K562 (cell line): ENCODE measurements at regions not wholly inside any gene's neighbourhood (a gene's known extent, or its start where the extent isn't known, plus 50 kb on each side); places are given as distances from the start of the nearest gene placed in this dataset.

Source experiments
- ATAC-seq: fragments of 200-7000 bp; cut with Tn5 transposase; 3 replicates; pipeline ENCODE4 v1.9.1; 2020; ENCODE audit warnings: moderate library complexity
- BruUV-seq: library from RNA; stranded (reverse); fragments of 400-500 nt; replicated peaks from 2 replicates; lab custom pipeline; 2021; lab: Mats Ljungman, UMichigan
- CTCF ChIA-PET: fragments of 300-600 bp; formaldehyde crosslinking; extraction: SDS; loops from one replicate; lab custom pipeline; 2021; ENCODE audit warnings: low intra/inter-chr PET ratio; lab: Yijun Ruan, JAX
- POLR2A ChIA-PET: fragments of 300-600, 350-650 bp; sonication (Branson Sonifier 250); formaldehyde crosslinking; extraction: SDS; loops from one replicate; lab custom pipeline; 2021; ENCODE audit warnings: antibody characterized with exemption, inconsistent platforms; lab: Yijun Ruan, JAX
- DNase-seq, 4 experiments: peaks; one replicate each; pipeline versions ENCODE4 v3.0.0 to v3.0.0-alpha.2; 2011 to 2018; ENCODE audit warnings: low spot score in 3 of 4, mixed read lengths in 3 of 4; ENCODE audit errors: extremely low read depth in 1 of 4
- FAIRE-seq: peaks from 2 replicates; lab custom pipeline; 2011; peaks lifted over from hg19 to GRCh38; lab: Jason Lieb, UNC
- H2AFZ ChIP-seq: 2 replicates; pipeline ENCODE4 v1.6.0; 2011; ENCODE audit warnings: low read depth, low read length, control low read depth, inconsistent platforms
- H3K27ac ChIP-seq: fragments of 200-600 bp; 3 replicates; pipeline ENCODE4 v1.8.0; 2011; ENCODE audit warnings: low read depth, mild to moderate bottlenecking, control low read depth, inconsistent platforms, low read length, moderate library complexity, mixed read lengths; ENCODE audit errors: extremely low read depth
- H3K27me3 ChIP-seq, 2 experiments: fragments of 300-600 bp in 1 of 2; 2 replicates in 1 of 2; 3 replicates in 1 of 2; pipeline versions ENCODE4 v1.6.0 to v1.8.0; 2011; ENCODE audit warnings: inconsistent platforms in 2 of 2, low read length in 2 of 2, mild to moderate bottlenecking in 1 of 2, mixed read lengths in 1 of 2, moderate library complexity in 1 of 2; ENCODE audit not compliant: control insufficient read depth in 2 of 2, insufficient read depth in 2 of 2
- H3K36me3 ChIP-seq: fragments of 300-600 bp; 3 replicates; pipeline ENCODE4 v1.8.0; 2011; ENCODE audit warnings: mild to moderate bottlenecking, low read length, inconsistent platforms; ENCODE audit not compliant: control insufficient read depth, insufficient read depth
- H3K4me1 ChIP-seq, 2 experiments: fragments of 200-600 bp in 1 of 2; replicated peaks in 1 of 2; 2 replicates in 1 of 2; 3 replicates in 1 of 2; pipeline versions ENCODE4 v1.5.1 to v1.8.0; 2011; ENCODE audit warnings: inconsistent platforms in 2 of 2, low read length in 2 of 2, mild to moderate bottlenecking in 1 of 2, mixed read lengths in 1 of 2, moderate library complexity in 1 of 2; ENCODE audit not compliant: control insufficient read depth in 2 of 2, insufficient read depth in 2 of 2
- H3K4me2 ChIP-seq: 2 replicates; pipeline ENCODE4 v1.6.1; 2011; ENCODE audit warnings: low read length, control low read depth, inconsistent platforms, mixed read lengths; ENCODE audit not compliant: insufficient read depth
- H3K4me3 ChIP-seq: fragments of 200-600 bp; sonication (generic), shearing (Covaris generic); 2 replicates; pipeline ENCODE4 v1.5.1; 2016; ENCODE audit warnings: control low read depth, inconsistent platforms
- H3K79me2 ChIP-seq: fragments of 200-600 bp; 3 replicates; pipeline ENCODE4 v1.8.0; 2011; ENCODE audit warnings: low read length, inconsistent platforms; ENCODE audit not compliant: control insufficient read depth, insufficient read depth
- H3K9ac ChIP-seq, 2 experiments: 2 replicates each; pipeline versions ENCODE4 v1.6.0 to v1.6.1; 2011; ENCODE audit warnings: low read depth in 2 of 2, low read length in 2 of 2, control low read depth in 1 of 2, inconsistent platforms in 1 of 2, mild to moderate bottlenecking in 1 of 2, mixed read lengths in 1 of 2; ENCODE audit not compliant: insufficient read depth in 1 of 2
- H3K9me1 ChIP-seq: one replicate; pipeline ENCODE4 v1.6.0; 2011; ENCODE audit warnings: inconsistent platforms, mild to moderate bottlenecking, low read length, moderate library complexity; ENCODE audit not compliant: control insufficient read depth, insufficient read depth
- H3K9me3 ChIP-seq: replicated peaks from 2 replicates; pipeline ENCODE4 v1.5.1; 2011; ENCODE audit warnings: low read depth, low read length, inconsistent platforms; ENCODE audit not compliant: control insufficient read depth, insufficient read depth
- H4K20me1 ChIP-seq: replicated peaks from 2 replicates; pipeline ENCODE4 v1.6.1; 2011; ENCODE audit warnings: low read length, inconsistent platforms, mixed read lengths; ENCODE audit not compliant: control insufficient read depth, insufficient read depth
- BACH1 ChIP-seq: fragments of 200-800 bp; sonication (Bioruptor generic); IDR thresholded peaks from 2 replicates; pipeline ENCODE4 v1.6.1; 2016; ENCODE audit warnings: missing genetic modification characterization, missing compliant biosample characterization
- BRCA1 ChIP-seq, 2 experiments: fragments of 450-650 bp in 1 of 2; sonication (generic) in 1 of 2; formaldehyde crosslinking in 1 of 2; IDR thresholded peaks; 2 replicates each; pipeline versions ENCODE4 v1.5.0 to v1.6.1; 2017 to 2020; ENCODE audit warnings: mild to moderate bottlenecking in 1 of 2, missing genetic modification reagents in 1 of 2
- CBFA2T3 ChIP-seq: fragments of 450-650 bp; IDR thresholded peaks from 2 replicates; pipeline ENCODE4 v1.6.1; 2017
- DMBX1 ChIP-seq: fragments of 250-450 bp; sonication (Bioruptor Pico); IDR thresholded peaks from 2 replicates; pipeline ENCODE4 v1.8.0; 2022; ENCODE audit warnings: inconsistent platforms, mild to moderate bottlenecking, moderate library complexity, borderline replicate concordance
- ELF4 ChIP-seq: fragments of 450-650 bp; formaldehyde crosslinking; IDR thresholded peaks from 2 replicates; pipeline ENCODE4 v1.4.0; 2022; ENCODE audit warnings: missing genetic modification characterization
- FOSL1 ChIP-seq: fragments of 200-800 bp; sonication (Bioruptor generic); conservative IDR thresholded peaks from 2 replicates; pipeline ENCODE4 v1.6.1; 2016; ENCODE audit warnings: missing genetic modification characterization, missing compliant biosample characterization
- HBP1 ChIP-seq: fragments of 450-650 bp; formaldehyde crosslinking; IDR thresholded peaks from 2 replicates; pipeline ENCODE4 v1.4.0; 2022; ENCODE audit warnings: missing genetic modification characterization
- MLX ChIP-seq, 2 experiments: fragments of 450-650 bp in 1 of 2; sonication (generic) in 1 of 2; formaldehyde crosslinking; conservative IDR thresholded peaks; 2 replicates each; pipeline versions ENCODE4 v1.4.0 to v1.8.1; 2020 to 2022; ENCODE audit warnings: mild to moderate bottlenecking in 1 of 2, missing genetic modification reagents in 1 of 2
- PCBP2 ChIP-seq: fragments of 200-400 bp; formaldehyde crosslinking; IDR thresholded peaks from 2 replicates; pipeline ENCODE4 v1.6.1; 2018; ENCODE audit warnings: low read length, low read depth, mild to moderate bottlenecking, moderate library complexity; ENCODE audit not compliant: poor library complexity, severe bottlenecking
- RAD21 ChIP-seq, 2 experiments: fragments of 250-450 bp in 1 of 2; fragments of 450-650 bp in 1 of 2; sonication (Bioruptor Pico) in 1 of 2; formaldehyde crosslinking in 1 of 2; IDR thresholded peaks in 1 of 2; conservative IDR thresholded peaks in 1 of 2; 2 replicates each; pipeline versions ENCODE4 v1.4.0 to v1.8.0; 2020 to 2022; ENCODE audit warnings: mild to moderate bottlenecking in 2 of 2, moderate library complexity in 1 of 2
- RBM15 ChIP-seq: fragments of 200-400 bp; formaldehyde crosslinking; IDR thresholded peaks from 2 replicates; pipeline ENCODE4 v1.6.1; 2018; ENCODE audit warnings: mild to moderate bottlenecking, low read length, moderate library complexity; ENCODE audit not compliant: insufficient read depth
- SNAPC5 ChIP-seq: fragments of 250-450 bp; sonication (Bioruptor Pico); IDR thresholded peaks from 2 replicates; pipeline ENCODE4 v1.8.0; 2021; ENCODE audit warnings: moderate library complexity, mild to moderate bottlenecking, inconsistent platforms
- TCF15 ChIP-seq: fragments of 250-450 bp; sonication (Bioruptor Pico); IDR thresholded peaks from 2 replicates; pipeline ENCODE4 v1.8.0; 2022; ENCODE audit warnings: moderate library complexity, mild to moderate bottlenecking, inconsistent platforms
- XRCC3 ChIP-seq: fragments of 450-650 bp; IDR thresholded peaks from 2 replicates; pipeline ENCODE4 v1.6.1; 2017; ENCODE audit warnings: mild to moderate bottlenecking, moderate library complexity
- XRCC4 ChIP-seq: IDR thresholded peaks from one replicate; pipeline ENCODE4 v1.6.1; 2011; ENCODE audit not compliant: insufficient read depth, insufficient read length; ENCODE audit errors: extremely low read depth
- ZNF224 ChIP-seq: sonication (generic); formaldehyde crosslinking; IDR thresholded peaks from 2 replicates; pipeline ENCODE4 v1.8.0; 2022; ENCODE audit warnings: mild to moderate bottlenecking, missing genetic modification reagents
- ZNF354B ChIP-seq: fragments of 250-450 bp; sonication (Bioruptor Pico); IDR thresholded peaks from 2 replicates; pipeline ENCODE4 v1.4.0; 2020
- ZNF644 ChIP-seq: fragments of 200-800 bp; sonication (Bioruptor generic); IDR thresholded peaks from 2 replicates; pipeline ENCODE4 v1.6.1; 2016; ENCODE audit warnings: low read depth, missing genetic modification characterization, missing compliant biosample characterization
- ZNF668 ChIP-seq: fragments of 250-450 bp; sonication (Bioruptor Pico); IDR thresholded peaks from 2 replicates; pipeline ENCODE4 v1.8.0; 2022; ENCODE audit warnings: mild to moderate bottlenecking, inconsistent platforms
- in situ Hi-C: fragments of 300-500 bp; cut with MboI; formaldehyde crosslinking; loops from 4 replicates; pipeline ENCODE4 v1.15.0; 2018; ENCODE audit warnings: inconsistent platforms, mixed read lengths
- intact Hi-C: fragments of 100-400 bp; cut with micrococcal nuclease; formaldehyde crosslinking; loops from 2 replicates; pipeline ENCODE4 v1.14.2; 2022

GRCh38 chr16:79972053-79972704 is 371.6 kb upstream of the MAF start (continued):
- TF ChIP-seq RBM15 (no peak), CBFA2T3 (peak; percentile 65), DMBX1 (CRISPR knock-in tag) (peak; percentile 23; the same call in 1 of the 2 replicates), HBP1 (CRISPR knock-in tag) (peak; percentile 15; the same call in 1 of the 2 replicates), ZNF354B (CRISPR knock-in tag) (peak; percentile 39; the same call in 1 of the 2 replicates), BRCA1 (IDR thresholded peaks at IDR 0.05) (no peak), BRCA1 (CRISPR knock-in tag; IDR thresholded peaks at IDR 0.05) (no peak), RAD21 (CRISPR knock-in tag; conservative IDR thresholded peaks at IDR 0.05 in 1 of 2, IDR thresholded peaks at IDR 0.05 in 1 of 2) (0 out of 4 replicates have a peak, but pooled peaks of 1 of the 2 experiments have one; percentile 15)

GRCh38 chr16:79971237-79971572 is 370.7 kb upstream of the MAF start:
- Histone ChIP-seq H3K4me1 (peaks cover 9 to 50% of the 10 kb centered on the region in 2 experiments; a peak in 4 of 5 replicates), H3K9me1 (no peaks in the 10 kb centered on the region), H3K36me3 (no peaks in the 10 kb centered on the region), H3K27ac (peak overlapping the region; percentile 97), H4K20me1 (no peaks in the 10 kb centered on the region), H3K4me2 (no peak overlapping the region; the same call in 1 of the 2 replicates), H2AFZ (peak overlapping the region; percentile 91), H3K27me3 (no peaks in the 10 kb centered on the region), H3K4me3 (no peak overlapping the region), H3K9ac (peak overlapping the region in 1 of 2 experiments; percentile 72; a peak in 2 of 4 replicates), H3K79me2 (no peaks in the 10 kb centered on the region), H3K9me3 (no peaks in the 10 kb centered on the region)
- in situ Hi-C loops = no loop called here
- no peak for FAIRE-seq
- no peak for DNase-seq
- no TSS peak for BruUV-seq
- POLR2A ChIA-PET = interaction anchor here (0.6 to 3.6 kb wide), 13 partner anchors 10 to 180 kb away, joined by 3 to 20 read pairs (median 4); no protein-coding TSS in a partner anchor
- ATAC-seq = peak; percentile 4; the same call in 2 of the 3 replicates
- CTCF ChIA-PET = no interaction called here
- intact Hi-C loops = loop anchor here (5.0 kb wide), 4 partner anchors 74 to 199 kb away; no protein-coding TSS in a partner anchor
- TF ChIP-seq XRCC4 (no peak), SNAPC5 (CRISPR knock-in tag) (0 out of 2 replicates have a peak, but pooled peaks have one; percentile 7), TCF15 (CRISPR knock-in tag) (0 out of 2 replicates have a peak, but pooled peaks have one; percentile 54), MLX (CRISPR knock-in tag; conservative IDR thresholded peaks at IDR 0.05) (no peak), BACH1 (tag) (peak; percentile 37), ZNF668 (CRISPR knock-in tag) (0 out of 2 replicates have a peak, but pooled peaks have one; percentile 1), PCBP2 (no peak), ELF4 (CRISPR knock-in tag) (no peak), ZNF644 (peak; percentile 53), XRCC3 (no peak), ZNF224 (CRISPR knock-in tag) (no peak), FOSL1 (tag) (peak; percentile 82)
